Chondrocyte (in vitro differentiated cells): ENCODE measurements at regions not wholly inside any gene's neighbourhood (a gene's known extent, or its start where the extent isn't known, plus 50 kb on each side); places are given as distances from the start of the nearest gene placed in this dataset.

Experiments used
- DNase-seq: peaks from one replicate; pipeline ENCODE4 v3.0.0; 2021; ENCODE audit warnings: mixed read lengths, low spot score
- H3K27ac Mint-ChIP-seq: one replicate; pipeline ENCODE4 v1.8.0; 2021; ENCODE audit warnings: mild to moderate bottlenecking, moderate library complexity, mixed read lengths; ENCODE audit not compliant: unreplicated experiment
- H3K27me3 Mint-ChIP-seq: 2 replicates; pipeline ENCODE4 v1.8.0; 2021; ENCODE audit warnings: low read depth, mixed read lengths
- H3K36me3 Mint-ChIP-seq: 2 replicates; pipeline ENCODE4 v1.8.0; 2021; ENCODE audit warnings: low read depth, mixed read lengths
- H3K4me1 Mint-ChIP-seq: 2 replicates; pipeline ENCODE4 v1.8.0; 2021; ENCODE audit warnings: low read depth, mild to moderate bottlenecking, mixed read lengths
- H3K4me3 Mint-ChIP-seq: one replicate; pipeline ENCODE4 v1.8.0; 2021; ENCODE audit warnings: mild to moderate bottlenecking, moderate library complexity, mixed read lengths; ENCODE audit not compliant: unreplicated experiment
- H3K9me3 Mint-ChIP-seq: 2 replicates; pipeline ENCODE4 v1.8.0; 2021; ENCODE audit warnings: low read depth, mixed read lengths
- TF ChIP-seq, protein P1 (sequence below): fragments of 200-600 bp; sonication (generic); IDR thresholded peaks from 2 replicates; pipeline ENCODE4 v1.5.0; 2021; ENCODE audit warnings: antibody characterized with exemption, mild to moderate bottlenecking, moderate library complexity

- no peak for DNase-seq
- TF ChIP-seq, protein P1, sequence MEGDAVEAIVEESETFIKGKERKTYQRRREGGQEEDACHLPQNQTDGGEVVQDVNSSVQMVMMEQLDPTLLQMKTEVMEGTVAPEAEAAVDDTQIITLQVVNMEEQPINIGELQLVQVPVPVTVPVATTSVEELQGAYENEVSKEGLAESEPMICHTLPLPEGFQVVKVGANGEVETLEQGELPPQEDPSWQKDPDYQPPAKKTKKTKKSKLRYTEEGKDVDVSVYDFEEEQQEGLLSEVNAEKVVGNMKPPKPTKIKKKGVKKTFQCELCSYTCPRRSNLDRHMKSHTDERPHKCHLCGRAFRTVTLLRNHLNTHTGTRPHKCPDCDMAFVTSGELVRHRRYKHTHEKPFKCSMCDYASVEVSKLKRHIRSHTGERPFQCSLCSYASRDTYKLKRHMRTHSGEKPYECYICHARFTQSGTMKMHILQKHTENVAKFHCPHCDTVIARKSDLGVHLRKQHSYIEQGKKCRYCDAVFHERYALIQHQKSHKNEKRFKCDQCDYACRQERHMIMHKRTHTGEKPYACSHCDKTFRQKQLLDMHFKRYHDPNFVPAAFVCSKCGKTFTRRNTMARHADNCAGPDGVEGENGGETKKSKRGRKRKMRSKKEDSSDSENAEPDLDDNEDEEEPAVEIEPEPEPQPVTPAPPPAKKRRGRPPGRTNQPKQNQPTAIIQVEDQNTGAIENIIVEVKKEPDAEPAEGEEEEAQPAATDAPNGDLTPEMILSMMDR: peak; percentile 93
- Mint-ChIP-seq H3K9me3 (no peaks in the 10 kb centered on the region), H3K36me3 (no peaks in the 10 kb centered on the region), H3K27ac (no peak overlapping the region), H3K4me1 (peaks cover 12% of the 10 kb centered on the region), H3K4me3 (no peak overlapping the region), H3K27me3 (no peaks in the 10 kb centered on the region)
Observed at GRCh38 chr3:188956839-188957489, 214.8 kb upstream of the TPRG1 start.

GRCh38 chr3:188959013-188959412 is 212.8 kb upstream of the TPRG1 start:
- TF ChIP-seq, protein P1: no peak
- Mint-ChIP-seq H3K9me3 (no peaks in the 10 kb centered on the region), H3K4me1 (peaks cover 19% of the 10 kb centered on the region), H3K27ac (no peak overlapping the region), H3K4me3 (no peak overlapping the region), H3K36me3 (no peaks in the 10 kb centered on the region), H3K27me3 (no peaks in the 10 kb centered on the region)
- DNase-seq: no peak

- Mint-ChIP-seq H3K36me3 (peaks cover 1% of the 10 kb centered on the region), H3K4me3 (no peak overlapping the region), H3K9me3 (peaks cover 2% of the 10 kb centered on the region), H3K27ac (no peak overlapping the region), H3K27me3 (no peaks in the 10 kb centered on the region), H3K4me1 (peaks cover 8% of the 10 kb centered on the region)
- no peak for DNase-seq
- TF ChIP-seq, protein P1: no peak
Observed at GRCh38 chr3:188962253-188963247, 209.2 kb upstream of the TPRG1 start.

- H3K27ac Mint-ChIP-seq: no peak overlapping the region
- TF ChIP-seq, protein P1: no peak
- peaks cover 8% of the 10 kb centered on the region for H3K4me1 Mint-ChIP-seq
- H3K4me3 Mint-ChIP-seq: no peak overlapping the region
- H3K27me3 Mint-ChIP-seq: no peaks in the 10 kb centered on the region
- no peak for DNase-seq
- H3K9me3 Mint-ChIP-seq: peaks cover 2% of the 10 kb centered on the region
- H3K36me3 Mint-ChIP-seq: peaks cover 1% of the 10 kb centered on the region
Observed at GRCh38 chr3:188964957-188965356, 206.8 kb upstream of the TPRG1 start.

DNA sequence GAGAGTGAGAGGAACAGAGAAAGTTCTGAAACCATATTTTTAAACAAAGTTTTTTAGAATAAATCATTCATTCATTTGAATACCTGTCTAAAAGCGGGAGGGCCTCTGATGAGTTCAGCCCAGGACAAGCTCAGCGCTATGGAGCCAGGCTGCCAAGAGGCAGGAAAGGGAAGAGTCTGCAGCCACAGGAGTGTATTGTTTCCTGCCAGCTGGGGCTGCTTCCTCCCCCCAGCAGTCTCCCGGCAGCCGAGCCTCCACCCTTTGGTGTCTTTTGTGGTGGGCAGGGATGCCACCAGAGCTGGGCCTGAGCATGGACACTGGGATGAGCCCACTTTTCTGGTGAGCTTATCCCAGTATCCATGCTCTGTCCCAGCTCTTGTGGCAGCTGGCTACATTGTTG is 199.5 kb upstream of the TPRG1 start:
- no peak overlapping the region for H3K27ac Mint-ChIP-seq
- no peaks in the 10 kb centered on the region for H3K27me3 Mint-ChIP-seq
- peaks cover 10% of the 10 kb centered on the region for H3K4me1 Mint-ChIP-seq
- no peak overlapping the region for H3K4me3 Mint-ChIP-seq
- TF ChIP-seq, protein P1: no peak
- peaks cover 18% of the 10 kb centered on the region for H3K9me3 Mint-ChIP-seq
- DNase-seq: no peak
- H3K36me3 Mint-ChIP-seq: peaks cover 3% of the 10 kb centered on the region
